ENCODE measurements at regions not wholly inside any gene's neighbourhood (a gene's known extent, or its start where the extent isn't known, plus 50 kb on each side); places are given as distances from the start of the nearest gene placed in this dataset.

DNA sequence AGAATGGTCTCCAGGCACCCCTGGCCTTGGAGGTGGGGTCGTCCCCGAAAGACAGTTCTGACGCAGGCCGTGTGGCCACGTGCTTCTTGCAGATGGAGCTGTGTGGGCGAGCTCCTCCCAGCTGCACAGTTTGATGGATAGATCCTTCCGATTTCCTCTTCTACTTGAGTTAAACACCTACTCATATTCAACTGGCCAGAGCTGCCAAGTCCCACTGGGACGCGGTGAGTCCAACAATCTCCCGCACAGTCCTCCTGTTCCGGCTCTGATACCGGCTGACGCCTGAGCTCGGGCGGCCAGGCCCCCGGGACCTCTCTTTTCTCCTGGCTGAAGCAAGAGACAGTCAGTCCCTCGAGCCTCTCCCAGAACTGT is 57.9 kb upstream of the DACT2 start:
- TF ChIP-seq ELF4 (IDR thresholded peaks at IDR 0.05) (no peak), HDGF (IDR thresholded peaks at IDR 0.05; ENCODE audit: borderline replicate concordance) (no peak), SUZ12 (IDR thresholded peaks at IDR 0.05) (no peak), FOXA1 (IDR thresholded peaks at IDR 0.05) (no peak), BHLHE40 (IDR thresholded peaks at IDR 0.05; ENCODE audit: borderline replicate concordance) (no peak), NFRKB (IDR thresholded peaks at IDR 0.05) (no peak), FOXM1 (IDR thresholded peaks at IDR 0.05; ENCODE audit: borderline replicate concordance) (no peak), FOXK2 (IDR thresholded peaks at IDR 0.05) (no peak), SP1 (IDR thresholded peaks at IDR 0.05) (no peak)

Measured in HEK293T (cell line).